HG02970 (cell line): ENCODE measurements at regions not wholly inside any gene's neighbourhood (a gene's known extent, or its start where the extent isn't known, plus 50 kb on each side); places are given as distances from the start of the nearest gene placed in this dataset.
A peak's percentile ranks its signal among the peaks of the same experiment; 100 is the strongest.

Experiments used
- ATAC-seq: cut with Tn5 transposase; IDR thresholded peaks from one replicate; pipeline ENCODE4 v1.9.1; 2021; ENCODE audit warnings: mild to moderate bottlenecking, moderate library complexity, moderate number of reproducible peaks; ENCODE audit not compliant: unreplicated experiment, low FRiP score

DNA sequence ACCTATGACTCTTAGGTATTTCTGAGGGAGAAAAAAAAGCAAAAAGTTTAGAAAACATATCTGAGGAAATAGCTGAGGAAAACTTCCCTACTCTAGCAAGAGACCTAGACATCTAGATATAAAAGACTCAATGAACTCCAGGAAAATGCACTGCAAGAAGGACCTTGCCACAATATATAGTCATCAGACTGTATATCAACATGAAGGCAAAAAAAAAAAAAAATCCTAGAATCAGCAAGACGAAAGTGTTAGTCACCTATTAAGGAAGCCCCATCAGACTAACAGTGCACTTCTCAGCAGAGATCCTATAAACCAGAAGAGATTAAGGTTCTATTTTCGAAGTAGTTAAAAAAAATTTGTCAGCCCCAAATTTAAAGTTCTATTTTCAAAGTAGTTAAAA is 166.2 kb downstream of the TMEM38B start:
- no peak for ATAC-seq

DNA sequence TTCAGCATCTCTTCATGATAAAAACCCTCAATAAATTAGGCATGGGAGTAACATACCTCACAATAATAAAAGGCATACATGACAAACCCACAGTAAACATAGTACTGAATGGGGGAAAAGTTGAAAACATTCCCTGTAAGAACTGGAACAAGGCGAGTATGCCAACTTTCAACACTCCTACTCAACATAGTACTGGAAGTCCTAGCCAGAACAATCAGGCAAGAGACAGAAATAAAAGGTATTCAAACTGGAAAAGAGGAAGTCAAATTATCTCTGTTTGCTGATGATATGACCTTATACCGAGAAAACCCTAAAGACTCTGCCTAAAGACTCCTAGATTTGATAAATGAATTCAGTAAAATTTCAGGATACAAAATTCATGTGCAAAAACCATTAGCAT is 167.6 kb downstream of the TMEM38B start:
- no peak for ATAC-seq

DNA sequence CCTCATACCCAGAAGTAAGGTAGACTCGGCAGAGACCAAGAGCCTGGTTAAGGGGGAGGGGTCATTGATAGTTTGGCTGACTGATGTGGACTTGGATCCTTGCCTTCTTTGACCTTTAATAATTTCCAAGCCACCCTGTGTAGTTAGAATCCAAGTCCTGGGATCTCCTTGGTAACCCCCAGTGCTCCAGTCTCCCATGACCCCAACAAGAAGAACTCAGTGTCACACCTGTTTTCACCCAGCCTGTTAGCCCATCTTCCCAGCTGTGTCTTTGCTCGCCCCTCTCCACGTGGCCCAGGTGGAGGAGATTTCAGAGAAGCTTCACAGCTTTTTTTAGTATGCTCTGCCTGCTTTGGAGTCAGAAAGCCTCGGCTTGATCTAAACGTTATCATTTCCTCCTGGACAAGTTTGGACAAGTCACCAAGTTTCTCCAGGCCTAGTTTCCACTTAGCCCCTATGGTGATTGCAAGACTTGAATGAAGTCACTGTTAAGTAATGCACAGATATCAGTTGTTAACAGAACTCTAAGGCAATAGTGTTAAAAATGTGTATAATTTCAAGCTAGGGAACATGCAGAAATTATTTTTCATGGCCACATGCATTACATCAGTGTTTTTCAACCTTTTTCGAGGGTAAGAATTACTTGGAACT is 170.0 kb downstream of the TMEM38B start:
- no peak for ATAC-seq

DNA sequence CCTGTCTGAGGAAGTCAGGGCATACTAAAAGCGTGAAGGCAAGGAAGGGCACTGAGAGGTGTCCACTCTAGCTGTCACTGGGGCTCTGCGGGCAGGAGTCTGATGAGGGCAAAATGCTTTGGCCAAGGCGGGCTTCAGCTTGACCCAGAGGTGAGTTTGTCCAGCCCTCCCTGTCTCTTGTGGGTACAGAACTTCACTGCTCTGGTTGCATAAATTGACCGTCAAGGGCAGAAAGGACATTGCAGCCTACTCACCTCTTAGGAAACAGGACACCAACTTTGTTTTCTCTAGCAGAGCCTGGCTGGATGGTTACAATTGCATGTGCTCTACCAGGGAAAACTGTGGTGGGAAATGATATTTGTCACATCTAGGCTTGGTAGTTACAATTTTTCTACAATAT is 170.9 kb downstream of the TMEM38B start:
- no peak for ATAC-seq

DNA sequence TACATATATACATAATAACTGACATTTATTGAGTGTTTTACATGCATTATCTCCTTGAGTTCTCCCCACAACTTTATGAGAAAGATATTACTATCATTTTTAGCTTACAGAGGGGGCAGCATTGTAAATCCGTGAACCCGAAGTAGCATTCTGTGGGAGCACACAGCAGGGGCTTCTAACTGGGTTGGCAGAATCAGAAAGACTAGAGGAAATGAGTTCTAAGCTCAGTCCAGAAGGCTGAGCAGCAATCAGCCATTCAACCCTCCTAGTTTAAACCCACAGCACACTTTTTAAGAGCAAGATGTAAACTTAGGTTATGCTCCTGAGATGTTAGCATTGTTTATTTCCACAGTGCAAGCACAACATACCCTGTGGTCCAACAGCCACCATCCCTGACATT is 177.2 kb downstream of the TMEM38B start:
- ATAC-seq, result no peak

DNA sequence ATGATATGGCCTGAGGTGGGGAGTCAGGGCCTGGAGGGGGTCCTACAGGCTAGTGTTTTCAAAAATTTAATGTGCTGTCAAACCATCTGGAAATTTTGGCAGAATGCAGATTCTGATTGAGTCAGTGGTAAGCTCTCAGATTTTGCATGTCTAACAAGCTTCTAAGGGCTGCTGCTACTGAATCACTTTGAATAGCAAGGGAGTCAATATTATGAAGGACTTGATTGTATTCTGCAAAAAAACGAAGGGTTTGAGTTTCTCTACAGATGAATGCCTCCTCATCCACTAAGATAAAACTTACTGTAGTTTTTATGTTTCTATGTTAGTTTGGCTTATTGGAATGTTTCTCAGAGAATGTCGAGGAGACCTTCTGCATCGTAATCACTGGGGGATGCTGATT is 179.5 kb downstream of the TMEM38B start:
- no peak for ATAC-seq

DNA sequence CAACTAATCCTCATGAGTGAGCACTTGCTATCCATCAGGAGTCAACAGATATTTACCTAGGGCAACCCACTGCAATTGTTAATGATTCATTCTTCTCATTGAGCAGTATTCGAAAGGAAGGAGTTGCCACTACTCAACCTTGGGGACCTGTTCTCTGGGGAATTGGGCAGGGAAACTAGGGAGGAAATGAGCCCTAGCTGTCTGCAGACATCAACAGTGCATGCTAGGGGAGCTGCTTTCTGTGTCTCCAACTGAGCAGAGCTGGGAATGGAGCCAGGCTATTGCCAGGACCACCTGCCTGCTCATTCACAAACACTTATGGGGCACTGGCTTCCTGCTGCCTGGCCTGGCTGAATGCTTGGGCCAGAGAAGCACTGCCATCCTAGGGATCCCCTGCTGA is 183.4 kb downstream of the TMEM38B start:
- no peak for ATAC-seq

DNA sequence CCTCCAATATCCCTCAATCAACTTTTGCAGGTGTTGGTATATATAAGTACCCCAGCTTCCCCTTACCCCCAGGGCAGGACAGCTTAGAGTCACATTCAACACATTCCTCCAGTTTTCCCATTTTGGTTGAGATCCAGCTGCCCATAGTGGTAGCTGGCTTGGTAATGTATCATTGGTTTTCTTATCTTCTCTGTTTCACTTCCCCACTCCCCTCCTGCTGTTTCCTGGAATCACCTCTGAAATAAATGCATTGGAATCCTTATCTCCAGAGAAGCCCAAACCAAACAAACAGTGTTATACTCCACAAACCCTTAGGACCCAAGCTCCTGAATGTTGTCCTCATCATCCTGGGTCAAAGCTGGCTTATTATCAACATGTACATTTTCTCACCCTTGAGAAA is 184.8 kb downstream of the TMEM38B start:
- ATAC-seq, result no peak

DNA sequence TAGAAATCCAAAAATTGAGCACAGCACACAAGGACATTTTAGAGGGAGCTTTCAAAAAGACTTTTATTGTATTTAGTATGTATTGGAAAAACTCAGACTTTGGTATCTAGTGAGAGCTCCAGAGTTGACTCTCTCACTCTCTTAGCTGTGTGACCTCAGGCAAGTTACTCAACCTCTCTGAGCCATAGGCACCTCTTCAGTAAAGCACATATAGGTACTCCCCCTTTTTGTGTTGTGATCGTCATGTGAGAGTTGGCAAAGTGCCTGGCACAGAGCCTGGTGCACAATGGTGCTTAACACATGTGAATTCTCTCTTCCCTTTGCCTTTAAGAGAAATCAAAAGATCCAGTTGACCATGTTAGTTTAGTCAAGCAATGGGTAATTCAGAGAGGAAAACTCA is 186.2 kb downstream of the TMEM38B start:
- no peak for ATAC-seq

DNA sequence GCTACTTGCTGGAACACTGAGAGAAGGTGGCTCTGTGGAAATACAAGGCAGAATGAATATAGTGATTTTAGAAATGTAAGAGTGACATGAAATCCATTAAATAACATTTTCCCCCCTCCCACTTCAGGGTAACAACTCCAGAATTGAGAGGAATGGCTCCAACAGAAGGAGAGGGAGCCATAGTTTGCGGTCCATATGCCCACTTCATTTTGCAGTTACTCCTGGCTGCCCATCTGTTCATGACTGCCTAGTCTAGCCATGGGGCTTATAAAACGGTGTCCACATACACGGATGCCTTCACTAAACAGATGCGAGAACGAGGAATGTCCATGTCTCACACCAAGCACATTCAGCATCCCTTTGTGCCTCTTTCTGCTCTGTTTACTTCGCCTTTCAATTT is 186.7 kb downstream of the TMEM38B start:
- no peak for ATAC-seq

DNA sequence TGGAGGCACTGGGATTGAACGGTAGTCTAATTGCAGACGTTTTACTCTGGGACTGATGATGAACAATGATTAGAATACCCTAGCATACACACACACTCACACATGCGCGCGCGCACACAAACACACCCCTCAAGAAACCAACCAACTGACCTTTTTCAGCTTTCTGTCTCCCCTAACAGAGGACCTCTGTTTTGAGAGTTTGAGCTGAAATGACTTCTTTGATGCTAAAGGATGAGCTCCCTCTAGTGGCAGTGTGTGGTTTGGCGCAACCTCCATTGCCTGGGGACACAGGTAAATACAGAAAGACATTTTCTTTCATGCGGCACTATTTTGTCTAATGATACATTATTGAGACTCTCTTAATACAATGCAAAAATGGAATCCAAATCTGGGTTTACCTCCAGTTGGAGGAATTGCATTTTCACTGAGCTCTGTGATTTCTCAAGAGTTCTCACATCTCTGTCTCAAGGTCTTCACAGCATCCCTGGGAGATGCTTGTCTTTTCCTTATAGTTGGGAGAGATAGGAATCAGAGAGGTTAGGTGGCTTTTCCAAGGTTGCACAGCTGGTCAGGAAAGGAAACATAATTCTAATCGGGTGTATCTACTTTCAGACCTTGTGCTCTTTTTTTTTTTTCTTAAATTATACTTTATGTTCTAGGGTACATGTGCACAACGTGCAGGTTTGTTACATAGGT is 187.5 kb downstream of the TMEM38B start:
- ATAC-seq, result peak; percentile 49

DNA sequence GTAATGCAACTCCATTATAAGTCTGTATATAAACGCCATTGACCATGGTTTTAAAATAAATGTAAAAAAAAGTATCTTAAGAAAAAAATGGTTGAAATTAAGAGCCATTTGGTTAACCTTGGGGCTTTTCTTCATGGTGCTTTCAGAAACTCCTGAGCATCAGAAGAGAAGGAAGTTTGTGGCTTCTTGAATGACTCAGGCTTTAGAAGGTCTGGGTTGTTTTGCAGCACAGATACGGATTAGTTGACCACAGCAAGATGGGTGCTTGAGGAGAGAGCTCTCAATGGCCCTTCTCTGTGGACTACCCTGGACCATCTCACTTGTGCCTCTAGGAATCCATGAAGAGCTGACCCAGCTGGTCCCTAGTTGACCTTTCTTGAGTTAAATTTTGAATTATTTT is 189.5 kb downstream of the TMEM38B start:
- peak; percentile 61 for ATAC-seq

DNA sequence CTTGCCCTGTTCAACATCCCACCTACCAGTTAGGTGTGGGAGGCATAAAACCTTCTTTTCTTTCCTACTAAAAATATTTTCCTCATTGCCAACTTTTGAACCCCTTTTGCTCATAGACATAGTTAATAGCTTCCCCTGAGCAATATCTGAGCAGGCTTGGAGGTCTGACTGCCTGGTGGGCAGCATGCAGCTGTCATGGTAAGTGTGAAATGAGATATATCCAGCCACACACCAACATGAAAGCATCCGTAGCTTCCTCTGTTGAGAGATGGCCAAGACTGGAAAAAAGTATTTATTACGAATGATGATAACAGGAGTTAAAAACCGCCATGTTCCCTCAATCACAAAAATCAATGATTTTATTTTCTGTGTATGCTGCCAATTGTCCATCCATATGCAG is 190.1 kb downstream of the TMEM38B start:
- ATAC-seq, result no peak

DNA sequence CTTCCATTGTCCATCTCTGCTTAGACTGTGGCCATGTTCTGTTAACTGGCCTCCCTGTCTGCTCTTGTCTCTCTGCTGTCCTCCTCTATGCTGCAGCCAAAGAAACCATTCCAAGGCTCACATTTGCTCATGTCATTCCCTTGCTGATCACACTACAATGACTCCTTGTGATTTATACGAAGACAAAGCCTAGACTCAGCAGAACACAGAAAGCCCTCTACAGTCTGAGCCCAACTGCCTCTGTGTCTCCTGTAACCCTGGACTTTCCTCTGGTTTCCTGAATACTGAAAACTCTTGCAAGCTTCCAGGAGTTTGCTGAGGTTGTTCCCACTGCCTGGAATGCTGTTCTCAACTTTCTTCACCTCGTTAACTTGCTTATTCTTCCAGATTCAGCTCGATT is 191.8 kb downstream of the TMEM38B start:
- no peak for ATAC-seq

DNA sequence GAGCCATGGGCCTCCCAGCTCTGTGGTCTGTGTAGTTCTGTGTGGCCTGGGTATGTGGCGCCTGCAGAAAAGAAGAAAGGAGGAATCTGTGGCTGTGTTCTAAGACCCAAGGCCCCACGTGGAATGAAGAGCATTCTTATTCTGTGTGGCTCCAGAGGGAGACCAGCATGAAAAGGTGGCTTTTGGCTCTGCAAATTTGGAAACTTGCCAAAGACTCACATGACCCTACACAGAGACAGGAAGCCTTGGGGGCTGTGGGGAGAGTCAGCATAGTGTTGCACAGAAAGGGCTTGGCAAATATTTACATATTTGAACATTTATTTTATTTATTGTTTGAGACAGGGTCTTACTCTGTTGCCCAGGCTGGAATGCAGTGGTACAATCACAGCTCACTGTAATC is 193.3 kb downstream of the TMEM38B start:
- ATAC-seq, result no peak

DNA sequence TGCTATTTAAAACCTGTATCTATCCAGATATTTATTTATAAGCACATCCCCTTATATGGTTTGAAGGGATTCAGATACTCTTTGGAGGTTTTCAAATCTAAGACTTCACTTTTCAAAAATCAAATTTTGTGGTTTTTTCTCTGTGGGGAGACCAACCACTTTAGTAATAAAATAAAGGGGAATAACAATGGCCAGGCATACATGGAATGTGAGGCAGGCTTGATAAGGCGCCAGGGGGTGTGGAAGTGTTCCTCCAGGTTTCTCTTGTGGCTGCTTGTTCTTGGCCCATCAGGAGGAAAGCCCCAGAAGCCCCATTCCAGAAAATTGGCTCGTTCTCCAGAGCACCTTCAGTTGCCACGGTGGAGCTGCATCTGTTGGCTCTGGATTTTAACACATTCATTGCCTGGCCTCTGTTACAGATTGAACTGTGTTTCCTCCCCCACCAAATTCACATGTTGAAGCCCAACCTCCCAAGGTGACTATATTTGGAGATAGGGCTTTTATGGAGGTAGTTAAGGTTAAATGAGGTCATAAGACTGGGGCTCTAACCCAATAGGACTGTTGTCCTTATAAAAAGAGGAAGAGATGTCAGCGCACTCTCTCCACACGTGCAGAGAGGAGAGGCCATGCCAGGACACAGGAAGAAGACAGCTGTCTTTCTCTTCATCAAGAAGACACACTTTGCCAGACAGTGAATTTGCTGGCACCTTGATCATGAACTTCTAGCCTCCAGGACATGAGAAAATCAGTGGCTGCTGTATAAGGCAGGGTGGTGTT is 195.9 kb downstream of the TMEM38B start:
- ATAC-seq, result no peak

DNA sequence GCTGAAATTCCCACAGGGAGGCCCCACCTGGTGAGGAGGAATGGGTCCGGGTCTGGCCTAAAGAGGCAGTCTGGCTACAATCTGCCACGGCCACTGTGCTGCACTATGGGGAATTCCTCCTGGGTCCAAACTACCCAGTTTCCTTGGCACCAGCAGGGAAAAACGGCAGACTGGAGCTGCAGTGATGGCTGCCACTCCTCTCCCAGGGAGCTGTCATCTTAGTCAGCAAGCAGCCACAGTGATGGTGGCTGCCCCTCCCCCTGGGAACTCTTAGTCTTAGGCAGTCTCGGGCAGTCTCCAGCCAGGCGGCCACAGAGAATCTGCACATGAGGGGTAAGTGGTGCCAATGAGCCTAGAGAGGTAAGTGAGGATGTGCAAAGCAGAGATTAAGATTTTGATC is 205.8 kb downstream of the TMEM38B start:
- ATAC-seq, result no peak

DNA sequence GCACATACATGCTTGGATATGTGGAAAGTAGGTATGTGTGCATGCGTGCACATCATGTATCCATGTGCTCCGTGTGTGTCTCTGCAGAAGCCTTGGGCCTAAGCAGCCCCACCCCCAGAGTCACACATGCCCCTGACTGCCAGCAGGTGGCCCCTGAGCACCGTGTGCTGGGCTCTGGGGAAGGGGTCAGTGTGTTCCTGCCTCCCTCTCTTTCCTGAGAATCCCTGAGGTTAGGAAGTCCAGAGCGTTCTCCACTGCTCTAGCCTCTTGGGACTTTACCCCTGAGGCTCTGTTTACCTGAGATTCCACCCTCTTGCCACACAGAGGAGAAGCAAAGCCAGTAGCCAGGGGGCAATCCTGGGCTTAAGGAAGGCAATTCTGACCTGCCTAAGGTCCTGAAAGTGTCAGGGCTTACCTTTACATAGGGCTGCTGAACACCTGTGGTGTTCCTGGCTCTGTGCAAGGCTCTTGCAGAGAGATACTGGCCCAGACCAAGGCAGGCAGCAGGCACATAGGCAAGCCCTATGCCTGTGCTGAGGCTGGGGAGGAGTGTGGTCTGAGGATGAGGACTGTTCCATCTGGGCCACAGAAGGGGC is 207.3 kb downstream of the TMEM38B start:
- no peak for ATAC-seq

DNA sequence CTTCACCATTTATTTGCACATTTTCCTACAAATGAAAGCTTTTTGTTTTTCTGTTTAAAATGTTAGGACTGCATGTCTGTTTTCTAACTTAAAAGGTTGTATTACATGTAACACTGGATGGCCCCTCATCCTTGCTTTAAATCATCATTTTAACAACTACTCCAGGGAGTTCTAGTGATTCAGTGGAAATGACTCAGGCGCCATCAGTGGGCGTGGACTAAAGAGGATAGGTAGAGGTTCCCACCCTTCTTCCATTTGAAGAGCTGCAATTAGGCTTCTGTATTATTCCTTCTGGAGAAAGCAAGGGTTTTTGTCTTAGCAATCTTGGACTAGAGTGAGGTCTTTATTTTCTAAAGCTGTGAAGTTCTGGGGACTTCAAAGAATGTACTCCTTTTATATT is 213.7 kb downstream of the TMEM38B start:
- ATAC-seq, result no peak

DNA sequence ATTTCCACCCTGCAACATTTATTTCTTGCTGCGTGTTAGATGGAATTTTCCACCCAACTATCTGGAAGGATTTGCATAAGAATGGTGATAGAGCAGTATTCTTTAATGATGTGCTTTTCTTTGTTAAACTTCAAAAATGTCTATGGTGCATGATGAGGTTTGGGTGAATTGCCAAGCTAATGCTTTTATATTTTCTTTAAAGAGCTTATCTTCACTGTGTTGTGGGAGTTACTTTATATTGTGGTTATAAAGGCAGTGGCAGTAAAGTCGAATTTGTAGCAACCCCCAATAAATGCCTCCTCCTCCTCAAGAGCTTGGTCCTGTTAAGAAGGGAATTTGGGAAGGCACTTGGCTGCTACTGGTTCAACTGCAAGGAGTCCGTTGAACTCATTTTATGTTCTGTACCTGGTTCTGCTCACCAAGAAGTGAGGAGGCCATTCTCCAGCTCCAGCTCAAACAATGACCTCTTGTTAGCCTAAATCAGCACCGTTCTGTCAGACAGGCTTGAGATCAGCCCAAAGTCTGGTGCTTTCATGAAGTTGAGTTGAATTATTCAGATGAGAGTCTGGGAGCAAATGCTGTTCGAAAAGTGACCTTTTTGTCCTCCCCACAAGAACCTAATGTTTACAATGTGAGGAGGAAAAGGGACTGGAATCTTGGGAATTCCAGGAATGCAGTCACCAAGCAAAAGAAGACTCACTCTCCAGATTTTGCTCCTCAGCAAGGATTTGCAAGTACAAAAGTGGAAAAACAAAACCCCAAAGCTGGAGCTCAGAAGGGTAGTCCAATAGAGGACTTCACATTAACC is 217.0 kb downstream of the TMEM38B start:
- ATAC-seq, result no peak
